ENCODE measurements at regions not wholly inside any gene's neighbourhood (a gene's known extent, or its start where the extent isn't known, plus 50 kb on each side); places are given as distances from the start of the nearest gene placed in this dataset.

DNA sequence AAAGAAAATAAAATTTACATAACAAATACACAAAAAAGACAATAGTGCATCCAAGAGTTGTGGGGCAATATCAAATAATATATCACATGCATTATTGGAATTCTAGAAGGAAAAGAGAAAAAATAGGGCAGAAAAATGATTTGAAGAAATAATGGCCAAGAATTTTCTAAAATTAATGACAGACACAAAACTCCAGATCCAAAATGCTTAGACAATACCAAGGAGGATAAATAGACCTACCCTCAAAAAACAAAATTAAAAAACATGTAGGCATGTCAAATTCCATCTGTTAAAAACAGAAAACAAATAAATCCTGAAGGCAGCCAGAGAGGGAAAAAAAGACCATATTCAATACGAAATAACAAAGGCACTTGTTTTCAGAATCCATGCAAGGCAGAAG lies 191.5 kb upstream of the ZNF536 start:
- TF ChIP-seq, protein P1, sequence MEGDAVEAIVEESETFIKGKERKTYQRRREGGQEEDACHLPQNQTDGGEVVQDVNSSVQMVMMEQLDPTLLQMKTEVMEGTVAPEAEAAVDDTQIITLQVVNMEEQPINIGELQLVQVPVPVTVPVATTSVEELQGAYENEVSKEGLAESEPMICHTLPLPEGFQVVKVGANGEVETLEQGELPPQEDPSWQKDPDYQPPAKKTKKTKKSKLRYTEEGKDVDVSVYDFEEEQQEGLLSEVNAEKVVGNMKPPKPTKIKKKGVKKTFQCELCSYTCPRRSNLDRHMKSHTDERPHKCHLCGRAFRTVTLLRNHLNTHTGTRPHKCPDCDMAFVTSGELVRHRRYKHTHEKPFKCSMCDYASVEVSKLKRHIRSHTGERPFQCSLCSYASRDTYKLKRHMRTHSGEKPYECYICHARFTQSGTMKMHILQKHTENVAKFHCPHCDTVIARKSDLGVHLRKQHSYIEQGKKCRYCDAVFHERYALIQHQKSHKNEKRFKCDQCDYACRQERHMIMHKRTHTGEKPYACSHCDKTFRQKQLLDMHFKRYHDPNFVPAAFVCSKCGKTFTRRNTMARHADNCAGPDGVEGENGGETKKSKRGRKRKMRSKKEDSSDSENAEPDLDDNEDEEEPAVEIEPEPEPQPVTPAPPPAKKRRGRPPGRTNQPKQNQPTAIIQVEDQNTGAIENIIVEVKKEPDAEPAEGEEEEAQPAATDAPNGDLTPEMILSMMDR (IDR thresholded peaks at IDR 0.05; ENCODE audit: insufficient read depth, low read length, severe bottlenecking): no peak
- FAIRE-seq (no peak), DNase-seq (ENCODE audit: low read depth) (no peak)

DNA sequence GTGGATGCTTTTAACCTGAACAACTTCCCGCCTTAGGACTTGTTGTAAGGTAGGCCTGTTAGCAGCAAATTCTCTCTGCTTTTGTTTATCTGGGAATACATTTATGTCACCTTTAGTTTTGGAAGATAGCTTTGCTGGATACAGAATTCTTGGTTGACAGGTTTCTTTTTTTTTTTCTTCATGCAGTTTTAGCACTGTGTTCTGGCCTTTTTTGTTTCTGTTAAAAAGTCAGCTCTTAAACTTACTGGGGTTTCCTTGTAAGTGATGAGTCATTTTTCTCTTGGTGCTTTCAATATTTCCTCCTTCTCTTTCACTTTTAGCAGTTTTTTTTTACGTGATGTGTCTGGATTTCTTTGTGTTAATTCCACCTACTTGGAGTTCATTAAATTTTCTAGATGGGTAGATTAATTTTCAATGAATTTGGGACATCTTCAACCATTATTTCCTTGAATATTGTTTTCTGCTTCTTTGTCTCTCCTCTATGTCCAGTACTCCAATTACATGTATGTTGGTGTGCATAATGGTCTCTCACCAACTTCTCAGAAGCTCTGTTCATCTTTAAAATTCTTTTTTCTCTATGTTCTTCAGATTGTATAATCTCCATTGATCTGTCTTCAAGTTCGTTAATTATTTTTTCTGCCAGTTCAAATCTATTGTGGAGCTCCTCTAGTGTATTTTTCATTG lies 188.2 kb upstream of the ZNF536 start:
- H3K36me3 ChIP-seq (ENCODE audit: control insufficient read depth, insufficient read depth, low read length): no peaks in the 10 kb centered on the region
- TF ChIP-seq, protein P1 (IDR thresholded peaks at IDR 0.05; ENCODE audit: insufficient read depth, low read length, severe bottlenecking): no peak
- no peak for FAIRE-seq

More for the DNA sequence above, 191.5 kb upstream of the ZNF536 start:
- Histone ChIP-seq H3K4me3 (ENCODE audit: low read depth, low read length) (no peak overlapping the region), H3K36me3 (ENCODE audit: control insufficient read depth, insufficient read depth, low read length) (no peaks in the 10 kb centered on the region), H3K27me3 (ENCODE audit: control insufficient read depth, insufficient read depth, low read length) (no peaks in the 10 kb centered on the region)

DNA sequence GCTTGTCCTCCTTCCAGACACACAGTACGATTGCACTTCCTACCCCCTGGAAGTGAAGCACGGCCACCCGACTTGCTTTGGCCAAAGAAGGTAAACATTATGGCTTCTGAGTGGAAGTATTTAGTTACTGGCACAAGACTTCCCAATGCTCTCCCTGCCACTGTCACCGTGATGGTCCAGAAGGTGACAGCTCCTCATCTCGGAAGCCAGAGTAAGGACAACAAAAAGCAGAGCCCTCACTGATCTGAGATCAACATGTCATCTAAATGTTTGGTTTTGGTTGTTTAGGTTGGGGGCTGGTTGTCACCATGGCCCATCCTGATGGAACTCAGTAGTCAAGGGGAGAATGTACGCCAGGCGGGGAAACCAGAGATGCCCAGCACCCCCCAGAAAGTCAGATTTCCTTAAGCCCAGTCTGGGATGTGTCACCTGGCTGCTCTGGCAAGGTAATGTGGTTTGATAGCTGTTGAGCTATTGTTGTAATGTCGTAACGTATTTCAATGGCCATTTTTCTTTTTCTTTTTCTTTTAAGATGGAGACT lies 170.1 kb upstream of the ZNF536 start:
- no peaks in the 10 kb centered on the region for H3K27me3 ChIP-seq (ENCODE audit: control insufficient read depth, insufficient read depth, low read length)
- H3K36me3 ChIP-seq (ENCODE audit: control insufficient read depth, insufficient read depth, low read length): no peaks in the 10 kb centered on the region
- no peak for DNase-seq (ENCODE audit: low read depth)
- TF ChIP-seq, protein P1 (IDR thresholded peaks at IDR 0.05; ENCODE audit: insufficient read depth, low read length, severe bottlenecking): no peak
- H3K4me3 ChIP-seq (ENCODE audit: low read depth, low read length): no peak overlapping the region
- no peak for FAIRE-seq

More for the DNA sequence above, 188.2 kb upstream of the ZNF536 start:
- DNase-seq (ENCODE audit: low read depth): no peak
- Histone ChIP-seq H3K4me3 (ENCODE audit: low read depth, low read length) (no peak overlapping the region), H3K27me3 (ENCODE audit: control insufficient read depth, insufficient read depth, low read length) (no peaks in the 10 kb centered on the region)

DNA sequence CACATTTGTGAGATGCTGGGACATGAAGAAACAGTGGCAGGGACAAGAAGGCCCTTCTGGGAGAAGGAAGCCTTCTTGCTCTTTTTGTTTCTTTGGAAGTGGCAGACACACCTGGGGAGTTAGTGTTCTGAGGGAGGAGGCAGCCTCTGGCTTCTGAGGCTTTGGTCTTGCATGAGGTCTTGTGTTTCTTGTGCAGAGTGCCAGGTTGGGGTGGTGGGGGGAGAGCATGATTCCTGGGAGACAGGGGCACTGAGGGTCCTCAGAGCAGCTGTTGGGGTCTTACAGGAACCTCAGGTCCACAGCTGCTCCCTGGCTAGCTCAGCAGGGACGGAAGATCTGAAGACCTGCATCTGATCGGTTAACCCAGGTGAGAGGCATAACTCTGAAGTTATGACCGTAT lies 167.5 kb upstream of the ZNF536 start:
- no peaks in the 10 kb centered on the region for H3K36me3 ChIP-seq (ENCODE audit: control insufficient read depth, insufficient read depth, low read length)
- DNase-seq (ENCODE audit: low read depth): no peak
- FAIRE-seq: no peak

DNA sequence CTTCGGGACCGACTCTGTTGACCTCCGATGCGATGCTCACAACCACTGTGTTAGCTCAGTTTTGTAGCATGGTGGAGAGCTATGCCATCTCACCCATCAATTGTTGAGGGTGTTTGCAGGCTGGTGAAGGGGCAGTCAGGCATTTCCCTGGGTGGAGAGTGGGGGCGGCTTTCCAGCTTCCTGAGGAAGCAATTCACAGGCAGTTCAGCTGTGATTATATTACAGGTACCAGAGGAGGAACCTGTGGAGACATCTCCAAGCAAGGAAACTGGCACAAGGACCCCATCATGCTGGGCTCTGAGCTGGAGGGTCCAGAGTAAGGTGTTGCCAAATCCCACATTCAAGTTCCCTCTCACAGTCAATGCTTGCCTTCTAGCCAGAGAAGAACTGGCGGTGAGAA lies 166.0 kb upstream of the ZNF536 start:
- TF ChIP-seq, protein P1 (IDR thresholded peaks at IDR 0.05; ENCODE audit: insufficient read depth, low read length, severe bottlenecking): no peak
- DNase-seq (ENCODE audit: low read depth): no peak
- FAIRE-seq: no peak
- Histone ChIP-seq H3K27me3 (ENCODE audit: control insufficient read depth, insufficient read depth, low read length) (no peaks in the 10 kb centered on the region), H3K4me3 (ENCODE audit: low read depth, low read length) (no peak overlapping the region), H3K36me3 (ENCODE audit: control insufficient read depth, insufficient read depth, low read length) (no peaks in the 10 kb centered on the region)

More for the DNA sequence above, 167.5 kb upstream of the ZNF536 start:
- TF ChIP-seq, protein P1 (IDR thresholded peaks at IDR 0.05; ENCODE audit: insufficient read depth, low read length, severe bottlenecking): no peak
- Histone ChIP-seq H3K4me3 (ENCODE audit: low read depth, low read length) (no peak overlapping the region), H3K27me3 (ENCODE audit: control insufficient read depth, insufficient read depth, low read length) (no peaks in the 10 kb centered on the region)

Data from bronchial epithelial cell (primary cell).